Thymus (tissue), 11 donors: ENCODE measurements at regions not wholly inside any gene's neighbourhood (a gene's known extent, or its start where the extent isn't known, plus 50 kb on each side); places are given as distances from the start of the nearest gene placed in this dataset.

ENCODE experiments used
- DNase-seq, 9 donors: peaks; one replicate each; pipeline ENCODE4 v3.0.0-alpha.2; 2013; ENCODE audit warnings: low spot score in 9 of 9, low read depth in 6 of 9, missing footprints in 1 of 9
- H3K27ac ChIP-seq, 2 donors: one replicate each; pipeline ENCODE4 v1.5.1; 2013; ENCODE audit warnings: control low read depth in 1 of 2, low read depth in 1 of 2, low read length in 1 of 2, mild to moderate bottlenecking in 1 of 2, moderate library complexity in 1 of 2
- H3K27me3 ChIP-seq, 2 donors: one replicate each; pipeline ENCODE4 v1.5.1; 2013; ENCODE audit warnings: low read length in 1 of 2; ENCODE audit not compliant: control insufficient read depth in 2 of 2, insufficient read depth in 1 of 2
- H3K36me3 ChIP-seq, 2 donors: one replicate each; pipeline ENCODE4 v1.5.1; 2013; ENCODE audit warnings: low read length in 1 of 2, mild to moderate bottlenecking in 1 of 2, moderate library complexity in 1 of 2; ENCODE audit not compliant: control insufficient read depth in 2 of 2, insufficient read depth in 2 of 2
- H3K4me1 ChIP-seq, 2 donors: one replicate each; pipeline ENCODE4 v1.5.1; 2013; ENCODE audit warnings: low read length in 2 of 2; ENCODE audit not compliant: control insufficient read depth in 2 of 2, insufficient read depth in 2 of 2
- H3K4me3 ChIP-seq, 2 donors: one replicate each; pipeline ENCODE4 v1.5.1; 2013; ENCODE audit warnings: low read length in 2 of 2, control low read depth in 1 of 2, mild to moderate bottlenecking in 1 of 2
- H3K9me3 ChIP-seq, 2 donors: one replicate each; pipeline ENCODE4 v1.5.1; 2013; ENCODE audit warnings: low read length in 1 of 2, mild to moderate bottlenecking in 1 of 2; ENCODE audit not compliant: control insufficient read depth in 2 of 2, insufficient read depth in 1 of 2
- WGBS: extraction: QIAGEN DNeasy Blood & Tissue Kit; methylation state at CpG from one replicate; pipeline ENCODE4 v1.1.7; 2013; 5-methylcytosine and 5-hydroxymethylcytosine counted together
- donor health status: healthy.

GRCh38 chr22:49328630-49329405, 498.9 kb downstream of the BRD1 start:
- 88% methylated on average over 8 of the region's 8 CpGs for WGBS
- no peak overlapping the region for H3K27ac ChIP-seq
- no peak for DNase-seq
- H3K4me3 ChIP-seq: no peak overlapping the region
- H3K27me3 ChIP-seq: no peaks in the 10 kb centered on the region
- H3K36me3 ChIP-seq: no peaks in the 10 kb centered on the region
- H3K9me3 ChIP-seq: no peaks in the 10 kb centered on the region
- H3K4me1 ChIP-seq: no peaks in the 10 kb centered on the region

- no peak for DNase-seq
- WGBS: 92% methylated on average over 6 of the region's 6 CpGs
These were observed 499.6 kb downstream of the BRD1 start for GRCh38 chr22:49328118-49328475.

GRCh38 chr22:49327411-49328117, 500.1 kb downstream of the BRD1 start:
- H3K4me1 ChIP-seq: no peaks in the 10 kb centered on the region
- 80% methylated on average over 9 of the region's 9 CpGs for WGBS
- no peak overlapping the region for H3K27ac ChIP-seq
- no peaks in the 10 kb centered on the region for H3K36me3 ChIP-seq
- H3K27me3 ChIP-seq: no peaks in the 10 kb centered on the region
- no peak overlapping the region for H3K4me3 ChIP-seq
- DNase-seq: no peak
- no peaks in the 10 kb centered on the region for H3K9me3 ChIP-seq

More at GRCh38 chr22:49328118-49328475, 499.6 kb downstream of the BRD1 start:
- H3K27ac ChIP-seq: no peak overlapping the region
- no peaks in the 10 kb centered on the region for H3K36me3 ChIP-seq
- no peak overlapping the region for H3K4me3 ChIP-seq
- H3K4me1 ChIP-seq: no peaks in the 10 kb centered on the region
- no peaks in the 10 kb centered on the region for H3K27me3 ChIP-seq
- H3K9me3 ChIP-seq: no peaks in the 10 kb centered on the region

- no peaks in the 10 kb centered on the region for H3K27me3 ChIP-seq
- H3K27ac ChIP-seq: no peak overlapping the region
- H3K4me1 ChIP-seq: no peaks in the 10 kb centered on the region
- no peak for DNase-seq
- no peaks in the 10 kb centered on the region for H3K9me3 ChIP-seq
- H3K36me3 ChIP-seq: no peaks in the 10 kb centered on the region
- H3K4me3 ChIP-seq: no peak overlapping the region
- WGBS: 82% methylated on average over 5 of the region's 5 CpGs
These were observed 501.1 kb downstream of the BRD1 start for GRCh38 chr22:49326558-49326957.

- no peak for DNase-seq
- H3K27me3 ChIP-seq: peaks cover 0 to 3% of the 10 kb centered on the region in 2 donors
- no peaks in the 10 kb centered on the region for H3K9me3 ChIP-seq
These were observed 501.9 kb downstream of the BRD1 start for GRCh38 chr22:49325531-49326395.

GRCh38 chr22:49324527-49325491, 502.9 kb downstream of the BRD1 start:
- 77% methylated on average over 29 of the region's 29 CpGs for WGBS
- no peak overlapping the region for H3K27ac ChIP-seq
- DNase-seq: no peak
- no peaks in the 10 kb centered on the region for H3K9me3 ChIP-seq
- peaks cover 0 to 5% of the 10 kb centered on the region in 2 donors for H3K27me3 ChIP-seq
- H3K4me1 ChIP-seq: no peaks in the 10 kb centered on the region
- H3K36me3 ChIP-seq: no peaks in the 10 kb centered on the region
- no peak overlapping the region for H3K4me3 ChIP-seq

More at GRCh38 chr22:49325531-49326395, 501.9 kb downstream of the BRD1 start:
- H3K27ac ChIP-seq: no peak overlapping the region
- H3K4me3 ChIP-seq: no peak overlapping the region
- no peaks in the 10 kb centered on the region for H3K36me3 ChIP-seq
- H3K4me1 ChIP-seq: no peaks in the 10 kb centered on the region
- 92% methylated on average over 25 of the region's 25 CpGs for WGBS

- H3K27me3 ChIP-seq: peaks cover 0 to 5% of the 10 kb centered on the region in 2 donors
- no peaks in the 10 kb centered on the region for H3K4me1 ChIP-seq
- no peak overlapping the region for H3K4me3 ChIP-seq
- DNase-seq: no peak
- H3K36me3 ChIP-seq: no peaks in the 10 kb centered on the region
- H3K9me3 ChIP-seq: no peaks in the 10 kb centered on the region
- H3K27ac ChIP-seq: no peak overlapping the region
- WGBS: 86% methylated on average over 20 of the region's 20 CpGs
These were observed 503.8 kb downstream of the BRD1 start for GRCh38 chr22:49323751-49324415.
